HG02885 (cell line): ENCODE measurements at regions not wholly inside any gene's neighbourhood (a gene's known extent, or its start where the extent isn't known, plus 50 kb on each side); places are given as distances from the start of the nearest gene placed in this dataset.

Experiments used
- ATAC-seq: cut with Tn5 transposase; IDR thresholded peaks from one replicate; pipeline ENCODE4 v1.9.1; 2021; ENCODE audit warnings: mild to moderate bottlenecking; ENCODE audit not compliant: unreplicated experiment, poor library complexity

GRCh38 chr1:119565131-119565772 is 58.2 kb downstream of the HSD3B1 start:
- peak; percentile 73 for ATAC-seq

- ATAC-seq: no peak
Observed at GRCh38 chr1:119569095-119569494, 62.1 kb downstream of the HSD3B1 start.
